Natural killer cell (primary cell): ENCODE measurements at regions not wholly inside any gene's neighbourhood (a gene's known extent, or its start where the extent isn't known, plus 50 kb on each side); places are given as distances from the start of the nearest gene placed in this dataset.
"Not testable (repeated sequence)": the region's sequence is repeated elsewhere in the genome, so short reads cannot be mapped to it uniquely, and the experiment has no call there.

Source experiments
- ATAC-seq, 3 donors: fragments of 150-1000 bp in 2 of 3; fragments of 200-7000 bp in 1 of 3; cut with Tn5 transposase; 1 replicate in 1 of 3; 2 replicates in 2 of 3; pipeline ENCODE4 v1.10.0; 2021; ENCODE audit warnings: mild to moderate bottlenecking in 2 of 3, moderate library complexity in 2 of 3
- DNase-seq, 2 donors: peaks; one replicate each; pipeline versions ENCODE4 v3.0.0 to v3.0.0-alpha.2; 2013 to 2021; ENCODE audit warnings: mixed read lengths in 1 of 2
- H3K27ac ChIP-seq: one replicate; pipeline ENCODE4 v1.5.1; 2013; ENCODE audit warnings: mild to moderate bottlenecking, low read length
- H3K27me3 ChIP-seq: one replicate; pipeline ENCODE4 v1.6.1; 2013; ENCODE audit warnings: low read length; ENCODE audit not compliant: control insufficient read depth, insufficient read depth
- H3K36me3 ChIP-seq: one replicate; pipeline ENCODE4 v1.6.1; 2013; ENCODE audit warnings: low read length; ENCODE audit not compliant: control insufficient read depth, insufficient read depth
- H3K4me1 ChIP-seq: one replicate; pipeline ENCODE4 v1.6.1; 2013; ENCODE audit warnings: low read length; ENCODE audit not compliant: control insufficient read depth, insufficient read depth
- H3K4me3 ChIP-seq: one replicate; pipeline ENCODE4 v1.5.1; 2013; ENCODE audit warnings: low read length
- H3K9me3 ChIP-seq: one replicate; pipeline ENCODE4 v1.6.1; 2013; ENCODE audit warnings: low read length; ENCODE audit not compliant: control insufficient read depth, insufficient read depth
- H3K27ac Mint-ChIP-seq, 2 donors: one replicate each; pipeline ENCODE4 v1.8.0; 2022; ENCODE audit warnings: mild to moderate bottlenecking in 2 of 2, mixed read lengths in 2 of 2, moderate library complexity in 1 of 2
- H3K27me3 Mint-ChIP-seq, 2 donors: one replicate each; pipeline ENCODE4 v1.8.0; 2022; ENCODE audit warnings: low read depth in 2 of 2, mixed read lengths in 2 of 2
- H3K36me3 Mint-ChIP-seq: one replicate; pipeline ENCODE4 v1.8.0; 2022; ENCODE audit warnings: mixed read lengths
- H3K4me1 Mint-ChIP-seq, 2 donors: one replicate each; pipeline ENCODE4 v1.8.0; 2022; ENCODE audit warnings: mixed read lengths in 2 of 2
- H3K4me3 Mint-ChIP-seq: one replicate; pipeline ENCODE4 v1.8.0; 2022; ENCODE audit warnings: mild to moderate bottlenecking, moderate library complexity, mixed read lengths
- H3K9me3 Mint-ChIP-seq, 2 donors: one replicate each; pipeline ENCODE4 v1.8.0; 2022; ENCODE audit warnings: mixed read lengths in 2 of 2
- WGBS: methylation state at CpG from one replicate; pipeline ENCODE4 v1.1.7; 2013; ENCODE audit warnings: missing lambda C conversion rate; ENCODE audit not compliant: insufficient coverage; 5-methylcytosine and 5-hydroxymethylcytosine counted together
- intact Hi-C: fragments of 100-400 bp; cut with micrococcal nuclease; formaldehyde crosslinking; loops from one replicate; pipeline ENCODE4 v1.14.2; 2022
- TF ChIP-seq, protein P1 (sequence below): fragments of 200-600 bp; IDR thresholded peaks from one replicate; pipeline ENCODE4 v1.8.0; 2022; ENCODE audit warnings: antibody characterized with exemption

DNA sequence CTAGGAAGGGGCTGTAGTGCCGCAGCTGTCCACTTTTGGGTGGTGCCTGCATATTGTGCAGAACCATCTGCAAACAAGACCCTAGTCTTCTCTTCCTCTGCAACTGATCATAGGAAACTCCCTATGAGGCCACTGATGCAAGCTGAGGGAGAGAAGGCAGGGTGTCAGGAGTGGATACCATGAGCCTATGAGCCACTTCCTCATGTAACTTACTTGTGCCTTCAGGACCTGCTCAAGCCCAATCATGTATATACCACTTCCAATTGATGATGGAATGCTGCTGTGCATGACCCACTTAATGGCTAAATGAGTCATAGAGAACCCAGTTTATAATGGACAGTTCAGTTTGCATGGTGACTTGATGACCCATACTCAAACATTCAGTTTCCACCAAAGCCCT is 107.9 kb downstream of the ALG10B start:
- TF ChIP-seq, protein P1, sequence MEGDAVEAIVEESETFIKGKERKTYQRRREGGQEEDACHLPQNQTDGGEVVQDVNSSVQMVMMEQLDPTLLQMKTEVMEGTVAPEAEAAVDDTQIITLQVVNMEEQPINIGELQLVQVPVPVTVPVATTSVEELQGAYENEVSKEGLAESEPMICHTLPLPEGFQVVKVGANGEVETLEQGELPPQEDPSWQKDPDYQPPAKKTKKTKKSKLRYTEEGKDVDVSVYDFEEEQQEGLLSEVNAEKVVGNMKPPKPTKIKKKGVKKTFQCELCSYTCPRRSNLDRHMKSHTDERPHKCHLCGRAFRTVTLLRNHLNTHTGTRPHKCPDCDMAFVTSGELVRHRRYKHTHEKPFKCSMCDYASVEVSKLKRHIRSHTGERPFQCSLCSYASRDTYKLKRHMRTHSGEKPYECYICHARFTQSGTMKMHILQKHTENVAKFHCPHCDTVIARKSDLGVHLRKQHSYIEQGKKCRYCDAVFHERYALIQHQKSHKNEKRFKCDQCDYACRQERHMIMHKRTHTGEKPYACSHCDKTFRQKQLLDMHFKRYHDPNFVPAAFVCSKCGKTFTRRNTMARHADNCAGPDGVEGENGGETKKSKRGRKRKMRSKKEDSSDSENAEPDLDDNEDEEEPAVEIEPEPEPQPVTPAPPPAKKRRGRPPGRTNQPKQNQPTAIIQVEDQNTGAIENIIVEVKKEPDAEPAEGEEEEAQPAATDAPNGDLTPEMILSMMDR = no peak
- H3K27ac Mint-ChIP-seq = no peak overlapping the region
- H3K4me3 Mint-ChIP-seq = no peak overlapping the region
- H3K36me3 Mint-ChIP-seq = peaks cover 18% of the 10 kb centered on the region
- WGBS = 89% methylated on average over 1 of the region's 1 CpG
- peaks cover 21 to 25% of the 10 kb centered on the region in 2 donors for H3K9me3 Mint-ChIP-seq
- DNase-seq (no peak), ATAC-seq (no peak)
- intact Hi-C loops = no loop called here
- no peaks in the 10 kb centered on the region for H3K4me1 ChIP-seq
- H3K9me3 ChIP-seq = peaks cover 6% of the 10 kb centered on the region
- H3K27me3 ChIP-seq = no peaks in the 10 kb centered on the region
- H3K27ac ChIP-seq = no peak overlapping the region
- H3K4me3 ChIP-seq = no peak overlapping the region
- no peaks in the 10 kb centered on the region for H3K4me1 Mint-ChIP-seq
- no peaks in the 10 kb centered on the region for H3K27me3 Mint-ChIP-seq
- no peaks in the 10 kb centered on the region for H3K36me3 ChIP-seq

DNA sequence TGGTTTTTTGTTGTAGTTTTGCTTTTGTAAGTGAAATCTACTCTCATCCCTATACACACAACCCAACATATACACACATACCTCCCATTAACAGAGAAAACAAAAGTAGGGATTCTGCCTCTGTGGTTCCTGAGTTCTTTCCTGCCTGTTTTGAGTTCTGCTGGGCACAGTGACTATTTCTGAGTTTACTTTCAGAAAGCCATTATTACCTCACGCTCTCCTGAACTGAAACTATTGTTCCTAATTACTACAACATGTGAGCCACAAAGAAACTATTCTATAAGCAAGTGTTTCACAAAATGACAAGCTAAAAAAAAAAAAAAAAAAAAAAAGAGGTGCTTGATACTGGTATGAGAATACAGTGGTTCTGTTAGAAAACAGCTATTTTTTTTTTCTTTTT is 110.9 kb downstream of the ALG10B start:
- Mint-ChIP-seq H3K9me3 (peaks cover 10% of the 10 kb centered on the region in 2 donors), H3K4me3 (no peak overlapping the region), H3K36me3 (no peaks in the 10 kb centered on the region), H3K27ac (no peak overlapping the region), H3K27me3 (no peaks in the 10 kb centered on the region), H3K4me1 (no peaks in the 10 kb centered on the region)
- Histone ChIP-seq H3K9me3 (peaks cover 6% of the 10 kb centered on the region), H3K4me3 (no peak overlapping the region), H3K27ac (no peak overlapping the region), H3K36me3 (no peaks in the 10 kb centered on the region), H3K4me1 (no peaks in the 10 kb centered on the region), H3K27me3 (no peaks in the 10 kb centered on the region)
- no peak for ATAC-seq
- 40% methylated on average over 1 of the region's 1 CpG for WGBS
- no peak for DNase-seq
- TF ChIP-seq, protein P1 = no peak
- intact Hi-C loops = no loop called here

DNA sequence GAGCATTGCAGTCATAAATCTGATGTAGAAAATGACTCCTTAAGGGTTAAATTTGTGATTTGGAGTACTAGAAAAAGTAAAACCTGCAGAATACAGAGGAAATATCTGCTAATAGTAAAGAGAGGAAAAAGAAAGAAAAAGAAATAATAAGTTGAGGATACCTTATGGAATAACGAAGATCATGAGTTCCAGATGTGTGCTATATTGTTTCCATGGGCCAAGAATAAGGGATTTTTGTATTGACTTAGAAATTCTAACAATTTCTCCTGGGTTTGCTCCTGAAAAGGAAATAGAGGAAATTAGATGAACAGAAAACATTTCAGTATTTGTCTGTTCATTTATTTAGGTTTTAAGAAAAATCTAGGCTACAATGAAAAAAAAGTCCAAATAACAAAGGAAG is 115.3 kb downstream of the ALG10B start:
- DNase-seq = no peak
- Histone ChIP-seq H3K4me1 (no peaks in the 10 kb centered on the region), H3K36me3 (no peaks in the 10 kb centered on the region), H3K27ac (no peak overlapping the region), H3K9me3 (peaks cover 4% of the 10 kb centered on the region), H3K27me3 (no peaks in the 10 kb centered on the region), H3K4me3 (no peak overlapping the region)
- Mint-ChIP-seq H3K27ac (no peak overlapping the region), H3K4me1 (no peaks in the 10 kb centered on the region), H3K27me3 (no peaks in the 10 kb centered on the region), H3K9me3 (peaks cover 23 to 26% of the 10 kb centered on the region in 2 donors), H3K36me3 (peaks cover 6% of the 10 kb centered on the region), H3K4me3 (no peak overlapping the region)
- TF ChIP-seq, protein P1 = no peak
- intact Hi-C loops = loop anchor here (10.0 kb wide), 1 partner anchor 53 kb away; no protein-coding TSS in a partner anchor
- ATAC-seq = no peak
- WGBS = 71% methylated on average over 1 of the region's 1 CpG

DNA sequence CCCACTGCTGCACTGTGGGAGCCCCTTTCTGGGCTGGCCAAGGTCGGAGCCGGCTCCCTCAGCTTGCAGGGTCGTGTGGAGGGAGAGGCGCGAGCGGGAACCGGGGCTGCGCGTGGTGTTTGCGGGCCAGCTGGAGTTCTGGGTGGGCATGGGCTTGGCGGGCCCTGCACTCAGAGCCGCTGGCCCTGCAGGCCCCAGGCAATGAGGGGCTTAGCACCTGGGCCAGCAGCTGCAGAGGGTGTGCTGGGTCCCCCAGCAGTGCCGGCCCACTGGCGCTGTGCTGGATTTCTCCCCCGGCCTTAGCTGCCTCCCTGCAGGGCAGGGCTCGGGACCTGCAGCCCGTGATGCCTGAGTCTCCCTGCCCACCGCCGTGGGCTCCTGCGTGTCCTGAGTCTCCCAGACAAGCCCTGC is 125.3 kb downstream of the ALG10B start:
- H3K27me3 ChIP-seq, H3K4me3 Mint-ChIP-seq, H3K4me1 ChIP-seq, H3K27ac Mint-ChIP-seq, DNase-seq, ATAC-seq, H3K9me3 ChIP-seq, H3K27me3 Mint-ChIP-seq, H3K4me3 ChIP-seq, H3K36me3 ChIP-seq, H3K27ac ChIP-seq, H3K4me1 Mint-ChIP-seq, intact Hi-C loops: not testable (repeated sequence)
- WGBS = 88% methylated on average over 20 of the region's 20 CpGs
- Mint-ChIP-seq H3K9me3 (peaks cover 14 to 15% of the 10 kb centered on the region in 2 donors), H3K36me3 (peaks cover 11% of the 10 kb centered on the region)
